ENCODE measurements at regions not wholly inside any gene's neighbourhood (a gene's known extent, or its start where the extent isn't known, plus 50 kb on each side); places are given as distances from the start of the nearest gene placed in this dataset.
A peak's percentile ranks its signal among the peaks of the same experiment; 100 is the strongest.
"Not testable (repeated sequence)": the region's sequence is repeated elsewhere in the genome, so short reads cannot be mapped to it uniquely, and the experiment has no call there.

DNA sequence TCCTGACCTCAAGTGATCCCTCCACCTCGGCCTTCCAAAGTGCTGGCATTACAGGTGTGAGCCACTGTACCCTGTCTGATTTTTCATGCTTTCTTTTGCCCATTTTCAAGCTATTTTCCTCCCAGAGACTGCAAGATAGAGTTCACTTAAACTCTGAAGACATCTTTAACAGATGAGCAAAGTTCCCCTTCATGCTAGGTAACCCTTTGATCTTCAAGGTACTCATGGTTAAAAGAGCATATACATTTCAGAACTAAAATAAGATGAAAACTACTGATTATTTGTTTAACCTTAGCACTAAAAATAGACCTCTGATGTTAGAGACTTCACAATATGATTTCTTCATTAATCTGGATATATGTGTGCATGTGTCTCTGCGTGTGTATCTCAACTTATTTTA is 128.4 kb downstream of the SPATA31A1 start:
- H3K27ac ChIP-seq (ENCODE audit: low read depth in 1 of 2, low read length in 2 of 2); intact Hi-C loops (cut with micrococcal nuclease); H3K36me3 Mint-ChIP-seq; H3K79me2 ChIP-seq (ENCODE audit: insufficient read depth, low read length); H3K4me2 ChIP-seq (replicated peaks; ENCODE audit: extremely low read depth, low read length, poor library complexity, severe bottlenecking); H3K27me3 ChIP-seq (ENCODE audit: control insufficient read depth in 2 of 2, insufficient read depth in 2 of 2, low read length in 2 of 2); H3K9me3 ChIP-seq (replicated peaks in 1 of 2; ENCODE audit: control insufficient read depth in 1 of 2, insufficient read depth in 1 of 2, low read length in 2 of 2); H3K9me3 Mint-ChIP-seq; H3K4me1 Mint-ChIP-seq; H2AFZ ChIP-seq (ENCODE audit: insufficient read depth, low read depth, low read length, poor library complexity, severe bottlenecking); DNase-seq; H3K9ac ChIP-seq (ENCODE audit: insufficient read depth, low read length, poor library complexity, severe bottlenecking); H3K4me3 ChIP-seq (replicated peaks in 1 of 3; ENCODE audit: low read depth in 2 of 3, low read length in 3 of 3); H3K27me3 Mint-ChIP-seq (ENCODE audit: low read depth in 3 of 3); H3K4me1 ChIP-seq (ENCODE audit: control insufficient read depth in 1 of 2, insufficient read depth in 2 of 2, low read length in 2 of 2); H4K20me1 ChIP-seq (ENCODE audit: insufficient read depth, low read length); H3K4me3 Mint-ChIP-seq; H3K36me3 ChIP-seq (replicated peaks in 1 of 2; ENCODE audit: control insufficient read depth in 1 of 2, insufficient read depth in 2 of 2, low read length in 2 of 2): not testable (repeated sequence)
- peak overlapping the region in 1 of 7 donors; percentile 33 for H3K27ac Mint-ChIP-seq
- WGBS (ENCODE audit: insufficient coverage), result no CpG with 5 or more reads among the region's 2 CpGs

DNA sequence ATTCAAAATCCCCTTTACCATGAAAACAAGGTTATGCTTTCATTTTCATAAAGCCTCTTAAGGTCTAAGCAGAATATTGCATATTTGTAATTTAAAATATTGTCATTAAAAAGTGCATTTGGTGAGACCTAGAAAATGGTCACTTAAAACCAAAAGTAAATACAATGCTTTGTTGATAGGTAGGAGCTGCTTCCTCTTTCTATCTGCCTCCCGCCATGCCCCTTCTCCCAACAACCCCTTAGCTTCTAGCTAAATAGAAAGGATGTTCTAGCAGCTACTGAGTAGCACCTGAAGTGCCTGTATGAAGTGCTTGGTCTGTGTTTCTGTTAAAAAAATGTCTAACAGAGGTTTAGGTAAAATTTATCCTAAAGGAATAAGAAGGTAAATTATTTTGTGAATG is 128.8 kb downstream of the SPATA31A1 start:
- H3K27me3 Mint-ChIP-seq (ENCODE audit: low read depth in 3 of 3); H3K4me3 Mint-ChIP-seq; H2AFZ ChIP-seq (ENCODE audit: insufficient read depth, low read depth, low read length, poor library complexity, severe bottlenecking); H3K36me3 ChIP-seq (replicated peaks in 1 of 2; ENCODE audit: control insufficient read depth in 1 of 2, insufficient read depth in 2 of 2, low read length in 2 of 2); H3K79me2 ChIP-seq (ENCODE audit: insufficient read depth, low read length); H3K36me3 Mint-ChIP-seq; H3K27me3 ChIP-seq (ENCODE audit: control insufficient read depth in 2 of 2, insufficient read depth in 2 of 2, low read length in 2 of 2); H3K9me3 Mint-ChIP-seq; H4K20me1 ChIP-seq (ENCODE audit: insufficient read depth, low read length); H3K27ac Mint-ChIP-seq; DNase-seq; H3K4me3 ChIP-seq (replicated peaks in 1 of 3; ENCODE audit: low read depth in 2 of 3, low read length in 3 of 3); H3K4me1 ChIP-seq (ENCODE audit: control insufficient read depth in 1 of 2, insufficient read depth in 2 of 2, low read length in 2 of 2); H3K4me1 Mint-ChIP-seq; H3K9ac ChIP-seq (ENCODE audit: insufficient read depth, low read length, poor library complexity, severe bottlenecking); intact Hi-C loops (cut with micrococcal nuclease); H3K4me2 ChIP-seq (replicated peaks; ENCODE audit: extremely low read depth, low read length, poor library complexity, severe bottlenecking); H3K9me3 ChIP-seq (replicated peaks in 1 of 2; ENCODE audit: control insufficient read depth in 1 of 2, insufficient read depth in 1 of 2, low read length in 2 of 2); H3K27ac ChIP-seq (ENCODE audit: low read depth in 1 of 2, low read length in 2 of 2): not testable (repeated sequence)
- WGBS (ENCODE audit: insufficient coverage), result no CpG with 5 or more reads among the region's 1 CpG

DNA sequence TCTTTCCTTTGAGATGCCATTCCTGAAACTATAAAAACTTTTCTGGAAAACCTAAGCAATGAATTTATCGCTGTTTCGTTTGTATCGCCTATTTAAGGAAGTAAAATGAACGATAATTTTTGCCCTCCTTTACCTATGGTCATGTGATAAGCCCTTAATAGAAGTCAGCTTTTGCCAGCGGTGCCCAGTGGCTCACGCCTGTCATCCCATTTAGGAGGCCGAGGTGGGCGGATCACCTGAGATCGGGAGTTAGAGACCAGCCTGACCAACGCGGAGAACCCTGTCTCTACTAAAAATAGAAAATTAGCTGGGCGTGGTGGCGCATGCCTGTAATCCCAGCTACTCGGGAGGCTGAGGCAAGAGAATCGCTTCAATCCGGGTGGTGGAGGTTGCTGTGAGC is 132.0 kb downstream of the SPATA31A1 start:
- H3K9me3 Mint-ChIP-seq; H2AFZ ChIP-seq (ENCODE audit: insufficient read depth, low read depth, low read length, poor library complexity, severe bottlenecking); H3K36me3 Mint-ChIP-seq; H4K20me1 ChIP-seq (ENCODE audit: insufficient read depth, low read length); H3K4me1 Mint-ChIP-seq; H3K27ac ChIP-seq (ENCODE audit: low read depth in 1 of 2, low read length in 2 of 2); H3K9me3 ChIP-seq (replicated peaks in 1 of 2; ENCODE audit: control insufficient read depth in 1 of 2, insufficient read depth in 1 of 2, low read length in 2 of 2); H3K9ac ChIP-seq (ENCODE audit: insufficient read depth, low read length, poor library complexity, severe bottlenecking); H3K4me2 ChIP-seq (replicated peaks; ENCODE audit: extremely low read depth, low read length, poor library complexity, severe bottlenecking); H3K4me3 ChIP-seq (replicated peaks in 1 of 3; ENCODE audit: low read depth in 2 of 3, low read length in 3 of 3); H3K4me1 ChIP-seq (ENCODE audit: control insufficient read depth in 1 of 2, insufficient read depth in 2 of 2, low read length in 2 of 2); H3K27me3 Mint-ChIP-seq (ENCODE audit: low read depth in 3 of 3); intact Hi-C loops (cut with micrococcal nuclease); H3K79me2 ChIP-seq (ENCODE audit: insufficient read depth, low read length); H3K4me3 Mint-ChIP-seq; H3K27me3 ChIP-seq (ENCODE audit: control insufficient read depth in 2 of 2, insufficient read depth in 2 of 2, low read length in 2 of 2); DNase-seq; H3K27ac Mint-ChIP-seq; H3K36me3 ChIP-seq (replicated peaks in 1 of 2; ENCODE audit: control insufficient read depth in 1 of 2, insufficient read depth in 2 of 2, low read length in 2 of 2): not testable (repeated sequence)
- WGBS (ENCODE audit: insufficient coverage), result 87% methylated on average over 2 of the region's 16 CpGs

DNA sequence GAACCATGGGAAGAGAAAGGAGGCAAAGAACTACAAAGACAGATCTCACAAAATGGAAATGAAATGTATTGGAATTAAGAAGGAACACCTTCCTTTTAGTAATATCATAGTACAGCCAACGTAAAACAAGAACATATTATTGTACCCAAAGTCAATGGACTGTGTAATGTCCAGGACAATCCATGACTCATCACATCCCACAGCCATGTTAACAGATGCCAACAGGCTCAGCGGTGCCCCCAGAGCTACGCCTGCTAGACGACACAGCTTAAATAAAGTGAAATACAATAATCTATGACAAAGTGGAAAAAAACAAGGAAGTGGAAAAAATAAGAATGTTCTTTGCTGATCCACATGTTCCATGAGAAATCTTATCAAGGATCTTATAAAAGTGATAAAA is 140.8 kb downstream of the SPATA31A1 start:
- H4K20me1 ChIP-seq (ENCODE audit: insufficient read depth, low read length); H2AFZ ChIP-seq (ENCODE audit: insufficient read depth, low read depth, low read length, poor library complexity, severe bottlenecking); H3K9me3 ChIP-seq (replicated peaks in 1 of 2; ENCODE audit: control insufficient read depth in 1 of 2, insufficient read depth in 1 of 2, low read length in 2 of 2); H3K9me3 Mint-ChIP-seq; intact Hi-C loops (cut with micrococcal nuclease); H3K4me3 ChIP-seq (replicated peaks in 1 of 3; ENCODE audit: low read depth in 2 of 3, low read length in 3 of 3); H3K4me1 ChIP-seq (ENCODE audit: control insufficient read depth in 1 of 2, insufficient read depth in 2 of 2, low read length in 2 of 2); H3K27ac ChIP-seq (ENCODE audit: low read depth in 1 of 2, low read length in 2 of 2); H3K4me3 Mint-ChIP-seq; H3K27me3 Mint-ChIP-seq (ENCODE audit: low read depth in 3 of 3); H3K36me3 ChIP-seq (replicated peaks in 1 of 2; ENCODE audit: control insufficient read depth in 1 of 2, insufficient read depth in 2 of 2, low read length in 2 of 2); H3K36me3 Mint-ChIP-seq; H3K27ac Mint-ChIP-seq; H3K9ac ChIP-seq (ENCODE audit: insufficient read depth, low read length, poor library complexity, severe bottlenecking); H3K4me1 Mint-ChIP-seq; H3K4me2 ChIP-seq (replicated peaks; ENCODE audit: extremely low read depth, low read length, poor library complexity, severe bottlenecking); H3K79me2 ChIP-seq (ENCODE audit: insufficient read depth, low read length); DNase-seq; H3K27me3 ChIP-seq (ENCODE audit: control insufficient read depth in 2 of 2, insufficient read depth in 2 of 2, low read length in 2 of 2): not testable (repeated sequence)
- no CpG with 5 or more reads among the region's 4 CpGs for WGBS (ENCODE audit: insufficient coverage)

- H3K27ac Mint-ChIP-seq; H3K9me3 ChIP-seq (replicated peaks in 1 of 2; ENCODE audit: control insufficient read depth in 1 of 2, insufficient read depth in 1 of 2, low read length in 2 of 2); H3K27ac ChIP-seq (ENCODE audit: low read depth in 1 of 2, low read length in 2 of 2); H3K9me3 Mint-ChIP-seq; H3K36me3 Mint-ChIP-seq; H3K27me3 ChIP-seq (ENCODE audit: control insufficient read depth in 2 of 2, insufficient read depth in 2 of 2, low read length in 2 of 2); H3K4me3 ChIP-seq (replicated peaks in 1 of 3; ENCODE audit: low read depth in 2 of 3, low read length in 3 of 3); H3K4me3 Mint-ChIP-seq; H2AFZ ChIP-seq (ENCODE audit: insufficient read depth, low read depth, low read length, poor library complexity, severe bottlenecking); H4K20me1 ChIP-seq (ENCODE audit: insufficient read depth, low read length); intact Hi-C loops (cut with micrococcal nuclease); H3K4me1 Mint-ChIP-seq; H3K27me3 Mint-ChIP-seq (ENCODE audit: low read depth in 3 of 3); DNase-seq; H3K36me3 ChIP-seq (replicated peaks in 1 of 2; ENCODE audit: control insufficient read depth in 1 of 2, insufficient read depth in 2 of 2, low read length in 2 of 2); H3K4me2 ChIP-seq (replicated peaks; ENCODE audit: extremely low read depth, low read length, poor library complexity, severe bottlenecking); H3K9ac ChIP-seq (ENCODE audit: insufficient read depth, low read length, poor library complexity, severe bottlenecking); H3K79me2 ChIP-seq (ENCODE audit: insufficient read depth, low read length); H3K4me1 ChIP-seq (ENCODE audit: control insufficient read depth in 1 of 2, insufficient read depth in 2 of 2, low read length in 2 of 2): not testable (repeated sequence)
- WGBS (ENCODE audit: insufficient coverage), result no CpG with 5 or more reads among the region's 4 CpGs
Observed at GRCh38 chr9:39503178-39503577, 147.7 kb downstream of the SPATA31A1 start.

Data from CD14-positive monocyte (primary cell).